ENCODE measurements at regions not wholly inside any gene's neighbourhood (a gene's known extent, or its start where the extent isn't known, plus 50 kb on each side); places are given as distances from the start of the nearest gene placed in this dataset.

GRCh38 chr4:122992057-122992456 lies 69.7 kb upstream of the NUDT6 start:
- peaks cover 16% of the 10 kb centered on the region for H3K9me3 ChIP-seq (ENCODE audit: insufficient read depth, low read length, severe bottlenecking)
- H2AFZ ChIP-seq (ENCODE audit: low read depth, low read length), result no peak overlapping the region
- H3K4me1 ChIP-seq (ENCODE audit: insufficient read depth, low read length), result no peaks in the 10 kb centered on the region
- no peaks in the 10 kb centered on the region for H4K20me1 ChIP-seq (ENCODE audit: insufficient read depth, low read length)
- no peak overlapping the region for H3K9ac ChIP-seq (ENCODE audit: low read depth, low read length)
- H3K36me3 ChIP-seq (ENCODE audit: insufficient read depth, low read length), result peaks cover 51% of the 10 kb centered on the region
- peaks cover 6% of the 10 kb centered on the region; the same call in 1 of the 2 replicates for H3K79me2 ChIP-seq (ENCODE audit: insufficient read depth, low read length)
- TF ChIP-seq CTCF (IDR thresholded peaks at IDR 0.05; ENCODE audit: borderline replicate concordance, extremely low read depth, low read length, poor library complexity, severe bottlenecking), result no peak
- no peak for TF ChIP-seq EZH2 (IDR thresholded peaks at IDR 0.05; ENCODE audit: borderline replicate concordance, low read depth, low read length, severe bottlenecking)
- no peak overlapping the region for H3K27ac ChIP-seq (ENCODE audit: low read length)
- no peak overlapping the region for H3K4me2 ChIP-seq (ENCODE audit: insufficient read depth, low read length)
- no peak for DNase-seq
- no peak overlapping the region for H3K4me3 ChIP-seq (ENCODE audit: low read depth in 1 of 2, low read length in 2 of 2)
- no peaks in the 10 kb centered on the region for H3K27me3 ChIP-seq (ENCODE audit: insufficient read depth, low read length, poor library complexity)
- ATAC-seq (ENCODE audit: insufficient read depth, low read depth), result no peak

- no peaks in the 10 kb centered on the region for H4K20me1 ChIP-seq (ENCODE audit: insufficient read depth, low read length)
- H3K4me1 ChIP-seq (ENCODE audit: insufficient read depth, low read length), result no peaks in the 10 kb centered on the region
- H3K79me2 ChIP-seq (ENCODE audit: insufficient read depth, low read length), result peaks cover 4% of the 10 kb centered on the region; the same call in 1 of the 2 replicates
- no peaks in the 10 kb centered on the region for H3K27me3 ChIP-seq (ENCODE audit: insufficient read depth, low read length, poor library complexity)
- H2AFZ ChIP-seq (ENCODE audit: low read depth, low read length), result no peak overlapping the region
- DNase-seq (no peak), ATAC-seq (ENCODE audit: insufficient read depth, low read depth) (no peak)
- peaks cover 11% of the 10 kb centered on the region for H3K9me3 ChIP-seq (ENCODE audit: insufficient read depth, low read length, severe bottlenecking)
- H3K4me3 ChIP-seq (ENCODE audit: low read depth in 1 of 2, low read length in 2 of 2), result no peak overlapping the region
- peaks cover 51% of the 10 kb centered on the region for H3K36me3 ChIP-seq (ENCODE audit: insufficient read depth, low read length)
- no peak overlapping the region for H3K27ac ChIP-seq (ENCODE audit: low read length)
- H3K9ac ChIP-seq (ENCODE audit: low read depth, low read length), result no peak overlapping the region
- TF ChIP-seq CTCF (IDR thresholded peaks at IDR 0.05; ENCODE audit: borderline replicate concordance, extremely low read depth, low read length, poor library complexity, severe bottlenecking), result no peak
- TF ChIP-seq EZH2 (IDR thresholded peaks at IDR 0.05; ENCODE audit: borderline replicate concordance, low read depth, low read length, severe bottlenecking), result no peak
- H3K4me2 ChIP-seq (ENCODE audit: insufficient read depth, low read length), result no peak overlapping the region
Measured at GRCh38 chr4:122992641-122993040, 70.2 kb upstream of the NUDT6 start.

GRCh38 chr4:122996350-122996749 lies 74.0 kb upstream of the NUDT6 start:
- no peak for ATAC-seq (ENCODE audit: insufficient read depth, low read depth)
- DNase-seq, result no peak
- H3K27ac ChIP-seq (ENCODE audit: low read length), result no peak overlapping the region
- H3K79me2 ChIP-seq (ENCODE audit: insufficient read depth, low read length), result 0 out of 2 replicates have a peak, but pooled peaks cover 3% of the 10 kb centered on the region
- peaks cover 3% of the 10 kb centered on the region for H3K9me3 ChIP-seq (ENCODE audit: insufficient read depth, low read length, severe bottlenecking)
- H3K4me2 ChIP-seq (ENCODE audit: insufficient read depth, low read length), result no peak overlapping the region
- TF ChIP-seq CTCF (IDR thresholded peaks at IDR 0.05; ENCODE audit: borderline replicate concordance, extremely low read depth, low read length, poor library complexity, severe bottlenecking), result no peak
- TF ChIP-seq EZH2 (IDR thresholded peaks at IDR 0.05; ENCODE audit: borderline replicate concordance, low read depth, low read length, severe bottlenecking), result no peak
- no peaks in the 10 kb centered on the region for H4K20me1 ChIP-seq (ENCODE audit: insufficient read depth, low read length)
- no peak overlapping the region for H3K4me3 ChIP-seq (ENCODE audit: low read depth in 1 of 2, low read length in 2 of 2)
- no peak overlapping the region for H3K9ac ChIP-seq (ENCODE audit: low read depth, low read length)
- H2AFZ ChIP-seq (ENCODE audit: low read depth, low read length), result no peak overlapping the region
- no peaks in the 10 kb centered on the region for H3K4me1 ChIP-seq (ENCODE audit: insufficient read depth, low read length)
- peaks cover 30% of the 10 kb centered on the region; the same call in 1 of the 2 replicates for H3K36me3 ChIP-seq (ENCODE audit: insufficient read depth, low read length)
- no peaks in the 10 kb centered on the region for H3K27me3 ChIP-seq (ENCODE audit: insufficient read depth, low read length, poor library complexity)
